22Rv1 (cell line): ENCODE measurements at regions not wholly inside any gene's neighbourhood (a gene's known extent, or its start where the extent isn't known, plus 50 kb on each side); places are given as distances from the start of the nearest gene placed in this dataset.

Experiments used
- CTCF ChIP-seq: fragments of 450-650 bp; IDR thresholded peaks from 2 replicates; pipeline ENCODE4 v1.5.1; 2017; ENCODE audit warnings: mild to moderate bottlenecking
- ZFX ChIP-seq: fragments of 450-650 bp; IDR thresholded peaks from 2 replicates; pipeline ENCODE4 v1.6.1; 2017; ENCODE audit warnings: antibody characterized with exemption, borderline replicate concordance

DNA sequence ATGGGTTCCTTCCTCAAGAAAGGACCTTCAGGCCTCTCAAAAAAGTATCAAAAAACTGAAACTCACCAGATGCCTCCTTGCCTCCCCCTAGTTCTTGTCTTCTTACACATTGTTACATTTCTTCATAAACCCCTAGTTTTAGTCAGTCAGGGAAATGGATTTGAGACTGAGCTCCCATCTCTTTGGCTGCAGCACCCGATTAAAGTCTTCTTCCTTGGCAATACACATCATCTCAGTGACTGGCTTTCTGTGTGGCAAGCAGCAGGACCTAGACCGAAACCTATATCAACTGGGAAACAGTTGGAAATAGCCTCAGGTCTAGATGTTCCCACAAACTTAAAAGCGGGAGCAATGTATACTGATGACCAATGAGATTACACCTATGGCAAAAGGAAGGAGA lies 512.2 kb upstream of the PKDCC start:
- TF ChIP-seq CTCF = no peak
- TF ChIP-seq ZFX = no peak
